ENCODE measurements at regions not wholly inside any gene's neighbourhood (a gene's known extent, or its start where the extent isn't known, plus 50 kb on each side); places are given as distances from the start of the nearest gene placed in this dataset.

- no peak for DNase-seq (ENCODE audit: low read depth)
Measured at GRCh38 chr13:99892866-99893504, 78.6 kb downstream of the ZIC5 start.

- DNase-seq (ENCODE audit: low read depth), result no peak
Measured at GRCh38 chr13:99892196-99892613, 79.4 kb downstream of the ZIC5 start.

- no peak for DNase-seq (ENCODE audit: low read depth)
Measured at GRCh38 chr13:99886706-99887105, 84.9 kb downstream of the ZIC5 start.

GRCh38 chr13:99884913-99885312 is 86.7 kb downstream of the ZIC5 start:
- no peak for DNase-seq (ENCODE audit: low read depth)

- DNase-seq (ENCODE audit: low read depth), result no peak
Measured at GRCh38 chr13:99883805-99884204, 87.8 kb downstream of the ZIC5 start.

- DNase-seq (ENCODE audit: low read depth), result no peak
Measured at GRCh38 chr13:99878921-99879610, 92.5 kb downstream of the ZIC5 start.

GRCh38 chr13:99876651-99877050 is 94.9 kb downstream of the ZIC5 start:
- DNase-seq (ENCODE audit: low read depth), result no peak

- no peak for DNase-seq (ENCODE audit: low read depth)
Measured at GRCh38 chr13:99875391-99875790, 96.2 kb downstream of the ZIC5 start.

GRCh38 chr13:99873832-99874430 is 97.6 kb downstream of the ZIC5 start:
- no peak for DNase-seq (ENCODE audit: low read depth)

- no peak for DNase-seq (ENCODE audit: low read depth)
Measured at GRCh38 chr13:99873141-99873540, 98.4 kb downstream of the ZIC5 start.

GRCh38 chr13:99871249-99871898 is 100.2 kb downstream of the ZIC5 start:
- no peak for DNase-seq (ENCODE audit: low read depth)

GRCh38 chr13:99870541-99870940 is 101.0 kb downstream of the ZIC5 start:
- DNase-seq (ENCODE audit: low read depth), result no peak

GRCh38 chr13:99869830-99870229 is 101.7 kb downstream of the ZIC5 start:
- DNase-seq (ENCODE audit: low read depth), result no peak

- DNase-seq (ENCODE audit: low read depth), result no peak
Measured at GRCh38 chr13:99868767-99869166, 102.8 kb downstream of the ZIC5 start.

- no peak for DNase-seq (ENCODE audit: low read depth)
Measured at GRCh38 chr13:99867535-99868257, 103.9 kb downstream of the ZIC5 start.

- no peak for DNase-seq (ENCODE audit: low read depth)
Measured at GRCh38 chr13:99866781-99867180, 104.8 kb downstream of the ZIC5 start.

GRCh38 chr13:99865420-99865930 is 106.1 kb downstream of the ZIC5 start:
- no peak for DNase-seq (ENCODE audit: low read depth)

- DNase-seq (ENCODE audit: low read depth), result no peak
Measured at GRCh38 chr13:99864627-99864990, 107.0 kb downstream of the ZIC5 start.

- DNase-seq (ENCODE audit: low read depth), result no peak
Measured at GRCh38 chr13:99863789-99864626, 107.6 kb downstream of the ZIC5 start.

- DNase-seq (ENCODE audit: low read depth), result no peak
Measured at GRCh38 chr13:99862244-99862643, 109.3 kb downstream of the ZIC5 start.

- DNase-seq (ENCODE audit: low read depth), result no peak
Measured at GRCh38 chr13:99861771-99862170, 109.8 kb downstream of the ZIC5 start.
